Neuronal stem cell (in vitro differentiated cells): ENCODE measurements at regions not wholly inside any gene's neighbourhood (a gene's known extent, or its start where the extent isn't known, plus 50 kb on each side); places are given as distances from the start of the nearest gene placed in this dataset.

Source experiments
- DNase-seq: peaks from one replicate; pipeline ENCODE4 v3.0.0-alpha.2; 2013; ENCODE audit warnings: low spot score
- H2AFZ ChIP-seq: one replicate; pipeline ENCODE4 v1.6.1; 2013; ENCODE audit warnings: mild to moderate bottlenecking, low read length, inconsistent platforms
- H2AK5ac ChIP-seq: 2 replicates; pipeline ENCODE4 v1.6.1; 2013; ENCODE audit warnings: low read depth, mild to moderate bottlenecking, inconsistent platforms, low read length, moderate library complexity, mixed read lengths
- H2BK120ac ChIP-seq: 2 replicates; pipeline ENCODE4 v1.6.1; 2013; ENCODE audit warnings: low read depth, mild to moderate bottlenecking, inconsistent platforms, low read length, moderate library complexity, mixed read lengths
- H2BK12ac ChIP-seq: one replicate; pipeline ENCODE4 v1.6.1; 2013; ENCODE audit warnings: low read length, inconsistent platforms
- H2BK15ac ChIP-seq: 2 replicates; pipeline ENCODE4 v1.6.1; 2013; ENCODE audit warnings: mild to moderate bottlenecking, low read length, inconsistent platforms, mixed read lengths
- H2BK5ac ChIP-seq: one replicate; pipeline ENCODE4 v1.6.1; 2013; ENCODE audit warnings: inconsistent platforms, mild to moderate bottlenecking, low read length, moderate library complexity
- H3K14ac ChIP-seq: one replicate; pipeline ENCODE4 v1.6.1; 2013; ENCODE audit warnings: low read length, inconsistent platforms
- H3K18ac ChIP-seq: 2 replicates; pipeline ENCODE4 v1.6.1; 2013; ENCODE audit warnings: low read length, inconsistent platforms
- H3K23ac ChIP-seq: 2 replicates; pipeline ENCODE4 v1.6.1; 2013; ENCODE audit warnings: low read depth, mild to moderate bottlenecking, mixed read lengths, low read length, inconsistent platforms; ENCODE audit not compliant: poor library complexity
- H3K27ac ChIP-seq: replicated peaks from 3 replicates; pipeline ENCODE4 v1.5.1; 2013; ENCODE audit warnings: low read length, inconsistent platforms
- H3K27me3 ChIP-seq, 3 experiments: 2 replicates each; pipeline ENCODE4 v1.6.1; 2013; ENCODE audit warnings: low read length in 3 of 3, mild to moderate bottlenecking in 2 of 3, inconsistent platforms in 1 of 3, low read depth in 1 of 3, mixed read lengths in 1 of 3, moderate library complexity in 1 of 3; ENCODE audit not compliant: control insufficient read depth in 3 of 3, insufficient read depth in 3 of 3
- H3K36me3 ChIP-seq, 2 donors: replicated peaks in 1 of 2; 2 replicates each; pipeline ENCODE4 v1.6.1; 2013; ENCODE audit warnings: low read length in 2 of 2; ENCODE audit not compliant: control insufficient read depth in 2 of 2, insufficient read depth in 2 of 2
- H3K4ac ChIP-seq: 2 replicates; pipeline ENCODE4 v1.6.1; 2013; ENCODE audit warnings: inconsistent platforms, mild to moderate bottlenecking, low read length, moderate library complexity
- H3K4me1 ChIP-seq, 2 donors: 1 replicate in 1 of 2; 2 replicates in 1 of 2; pipeline ENCODE4 v1.6.1; 2013; ENCODE audit warnings: low read length in 2 of 2, low read depth in 1 of 2; ENCODE audit not compliant: control insufficient read depth in 2 of 2, insufficient read depth in 1 of 2
- H3K4me2 ChIP-seq: one replicate; pipeline ENCODE4 v1.6.1; 2013; ENCODE audit warnings: mild to moderate bottlenecking, low read length, inconsistent platforms; ENCODE audit not compliant: insufficient read depth, poor library complexity, severe bottlenecking
- H3K4me3 ChIP-seq, 2 donors: 2 replicates each; pipeline ENCODE4 v1.5.1; 2013; ENCODE audit warnings: low read length in 2 of 2, mild to moderate bottlenecking in 2 of 2, inconsistent platforms in 1 of 2, moderate library complexity in 1 of 2
- H3K79me1 ChIP-seq: one replicate; pipeline ENCODE4 v1.6.1; 2013; ENCODE audit warnings: low read depth, mild to moderate bottlenecking, inconsistent platforms, low read length, moderate library complexity
- H3K9ac ChIP-seq: one replicate; pipeline ENCODE4 v1.6.1; 2013; ENCODE audit warnings: mild to moderate bottlenecking, low read depth, low read length, inconsistent platforms; ENCODE audit not compliant: poor library complexity
- H3K9me3 ChIP-seq, 2 donors: replicated peaks in 1 of 2; 2 replicates each; pipeline versions ENCODE3 to v1.6.1; 2013; ENCODE audit warnings: low read length in 2 of 2, mild to moderate bottlenecking in 2 of 2, inconsistent platforms in 1 of 2, low read depth in 1 of 2, mixed read lengths in 1 of 2, moderate library complexity in 1 of 2; ENCODE audit not compliant: control insufficient read depth in 2 of 2, insufficient read depth in 1 of 2
- H4K8ac ChIP-seq: one replicate; pipeline ENCODE4 v1.6.1; 2013; ENCODE audit warnings: low read depth, mild to moderate bottlenecking, inconsistent platforms, low read length, moderate library complexity
- H4K91ac ChIP-seq: one replicate; pipeline ENCODE4 v1.6.1; 2013; ENCODE audit warnings: low read length, low read depth, mild to moderate bottlenecking, inconsistent platforms; ENCODE audit not compliant: poor library complexity
- WGBS, 2 donors: extraction: QIAGEN DNeasy Blood & Tissue Kit; methylation state at CpG; one replicate each; pipeline ENCODE4 v1.1.7; 2013; ENCODE audit warnings: missing lambda C conversion rate in 2 of 2, mixed read lengths in 1 of 2; ENCODE audit not compliant: insufficient read length in 2 of 2, insufficient replicate concordance in 1 of 2; ENCODE audit errors: extremely low coverage in 2 of 2; 5-methylcytosine and 5-hydroxymethylcytosine counted together

- no peak overlapping the region for H3K18ac ChIP-seq
- H2BK15ac ChIP-seq, result no peak overlapping the region
- H3K4me3 ChIP-seq, result no peak overlapping the region
- no peak overlapping the region for H3K14ac ChIP-seq
- no peak overlapping the region for H2AK5ac ChIP-seq
- H2BK120ac ChIP-seq, result no peak overlapping the region
- H4K91ac ChIP-seq, result no peak overlapping the region
- H3K23ac ChIP-seq, result no peak overlapping the region
- no peak overlapping the region for H4K8ac ChIP-seq
- H3K27me3 ChIP-seq, result no peaks in the 10 kb centered on the region
- no peak overlapping the region for H3K27ac ChIP-seq
- H3K4me1 ChIP-seq, result no peaks in the 10 kb centered on the region
- H2BK5ac ChIP-seq, result no peak overlapping the region
- H2BK12ac ChIP-seq, result no peak overlapping the region
- H3K9me3 ChIP-seq, result peaks cover 2 to 5% of the 10 kb centered on the region in 2 donors
- no peaks in the 10 kb centered on the region for H3K36me3 ChIP-seq
- no peak overlapping the region for H3K9ac ChIP-seq
- no CpG with 5 or more reads among the region's 1 CpG for WGBS, 2 donors
- no peaks in the 10 kb centered on the region for H3K79me1 ChIP-seq
- H3K4me2 ChIP-seq, result no peak overlapping the region
- no peak overlapping the region for H3K4ac ChIP-seq
- H2AFZ ChIP-seq, result no peak overlapping the region
- no peak for DNase-seq
These were observed 966.7 kb downstream of the MAT2B start for GRCh38 chr5:164472165-164472564.

- no peak overlapping the region for H3K14ac ChIP-seq
- no peaks in the 10 kb centered on the region for H3K4me1 ChIP-seq
- H3K27ac ChIP-seq, result no peak overlapping the region
- H4K8ac ChIP-seq, result no peak overlapping the region
- H3K4me2 ChIP-seq, result no peak overlapping the region
- H2BK12ac ChIP-seq, result no peak overlapping the region
- no peak for DNase-seq
- no peak overlapping the region for H2BK15ac ChIP-seq
- H3K23ac ChIP-seq, result no peak overlapping the region
- H3K4ac ChIP-seq, result no peak overlapping the region
- H2BK5ac ChIP-seq, result no peak overlapping the region
- H3K9me3 ChIP-seq, result peaks cover 2 to 5% of the 10 kb centered on the region in 2 donors
- no peak overlapping the region for H2BK120ac ChIP-seq
- H3K27me3 ChIP-seq, result no peaks in the 10 kb centered on the region
- no peak overlapping the region for H2AK5ac ChIP-seq
- no peak overlapping the region for H3K4me3 ChIP-seq
- H3K79me1 ChIP-seq, result no peaks in the 10 kb centered on the region
- no peak overlapping the region for H4K91ac ChIP-seq
- H3K9ac ChIP-seq, result no peak overlapping the region
- H3K18ac ChIP-seq, result no peak overlapping the region
- H2AFZ ChIP-seq, result no peak overlapping the region
- H3K36me3 ChIP-seq, result no peaks in the 10 kb centered on the region
- WGBS, 2 donors, result no CpG with 5 or more reads among the region's 3 CpGs
These were observed 970.0 kb downstream of the MAT2B start for GRCh38 chr5:164475339-164475977.

- Histone ChIP-seq H2BK120ac (no peak overlapping the region), H3K27me3 (no peaks in the 10 kb centered on the region), H4K91ac (no peak overlapping the region), H2AK5ac (no peak overlapping the region), H2BK15ac (no peak overlapping the region), H2AFZ (no peak overlapping the region), H3K23ac (no peak overlapping the region), H3K4ac (no peak overlapping the region), H3K9me3 (no peaks in the 10 kb centered on the region), H2BK5ac (no peak overlapping the region), H3K79me1 (no peaks in the 10 kb centered on the region), H3K36me3 (no peaks in the 10 kb centered on the region), H3K9ac (no peak overlapping the region), H3K4me2 (no peak overlapping the region), H3K4me1 (no peaks in the 10 kb centered on the region), H3K14ac (no peak overlapping the region), H3K4me3 (no peak overlapping the region), H4K8ac (no peak overlapping the region), H3K27ac (no peak overlapping the region), H2BK12ac (no peak overlapping the region), H3K18ac (no peak overlapping the region)
- no peak for DNase-seq
- no CpG with 5 or more reads among the region's 3 CpGs for WGBS, 2 donors
These were observed 975.9 kb downstream of the MAT2B start for GRCh38 chr5:164481270-164481669.

- Histone ChIP-seq H2BK12ac (no peak overlapping the region), H2BK15ac (no peak overlapping the region)
- WGBS, 2 donors, result no CpG with 5 or more reads among the region's 2 CpGs
These were observed 976.9 kb downstream of the MAT2B start for GRCh38 chr5:164482351-164482750.

More at GRCh38 chr5:164482351-164482750, 976.9 kb downstream of the MAT2B start:
- H3K4me1 ChIP-seq, result no peaks in the 10 kb centered on the region
- no peaks in the 10 kb centered on the region for H3K9me3 ChIP-seq
- H3K4ac ChIP-seq, result no peak overlapping the region
- H2AK5ac ChIP-seq, result no peak overlapping the region
- no peak overlapping the region for H2BK120ac ChIP-seq
- H4K91ac ChIP-seq, result no peak overlapping the region
- no peaks in the 10 kb centered on the region for H3K27me3 ChIP-seq
- no peak overlapping the region for H3K9ac ChIP-seq
- DNase-seq, result no peak
- no peak overlapping the region for H3K4me3 ChIP-seq
- H3K23ac ChIP-seq, result no peak overlapping the region
- no peak overlapping the region for H3K14ac ChIP-seq
- H4K8ac ChIP-seq, result no peak overlapping the region
- no peaks in the 10 kb centered on the region for H3K79me1 ChIP-seq
- H3K4me2 ChIP-seq, result no peak overlapping the region
- H3K36me3 ChIP-seq, result no peaks in the 10 kb centered on the region
- no peak overlapping the region for H2AFZ ChIP-seq
- no peak overlapping the region for H3K27ac ChIP-seq
- no peak overlapping the region for H3K18ac ChIP-seq
- H2BK5ac ChIP-seq, result no peak overlapping the region
